B cell (primary cell): ENCODE measurements at regions not wholly inside any gene's neighbourhood (a gene's known extent, or its start where the extent isn't known, plus 50 kb on each side); places are given as distances from the start of the nearest gene placed in this dataset.

ENCODE experiments used
- ATAC-seq: fragments of 200-7000 bp; cut with Tn5 transposase; one replicate; pipeline ENCODE4 v1.10.0; 2021; ENCODE audit warnings: low read depth, mild to moderate bottlenecking, moderate number of reproducible peaks, moderate library complexity
- CTCF ChIA-PET: fragments of 350-600 bp; sonication (Branson Sonifier 250); formaldehyde crosslinking; loops from one replicate; lab custom pipeline; 2021; ENCODE audit warnings: antibody characterized with exemption, inconsistent platforms; lab: Charles Lee
- POLR2A ChIA-PET: fragments of 350-600 bp; sonication (Branson Sonifier 250); formaldehyde crosslinking; loops from one replicate; lab custom pipeline; 2021; ENCODE audit warnings: antibody characterized with exemption; lab: Charles Lee
- DNase-seq: peaks from one replicate; pipeline ENCODE4 v3.0.0; 2013
- H2AFZ ChIP-seq: 2 replicates; pipeline ENCODE4 v1.6.1; 2012; ENCODE audit warnings: mild to moderate bottlenecking, low read depth, low read length; ENCODE audit not compliant: insufficient read depth, poor library complexity, severe bottlenecking
- H3K27ac ChIP-seq, 2 donors: 1 replicate in 1 of 2; 2 replicates in 1 of 2; pipeline ENCODE4 v1.5.1; 2012 to 2013; ENCODE audit warnings: low read length in 2 of 2, mild to moderate bottlenecking in 2 of 2, moderate library complexity in 1 of 2
- H3K27me3 ChIP-seq, 4 experiments: fragments of 200-600 bp in 1 of 4; sonication (generic) in 1 of 4; replicated peaks in 1 of 4; 1 replicate in 2 of 4; 2 replicates in 2 of 4; pipeline versions ENCODE4 v1.6.1 to v1.7.0; 2013 to 2016; ENCODE audit warnings: low read length in 3 of 4, mild to moderate bottlenecking in 2 of 4, mixed read lengths in 1 of 4, moderate library complexity in 1 of 4; ENCODE audit not compliant: insufficient read depth in 4 of 4, control insufficient read depth in 3 of 4; ENCODE audit errors: control extremely low read depth in 1 of 4
- H3K36me3 ChIP-seq, 2 experiments: replicated peaks in 1 of 2; 1 replicate in 1 of 2; 2 replicates in 1 of 2; pipeline versions ENCODE4 v1.6.1 to v1.7.1; 2013; ENCODE audit warnings: low read length in 1 of 2; ENCODE audit not compliant: insufficient read depth in 2 of 2, control insufficient read depth in 1 of 2; ENCODE audit errors: control extremely low read depth in 1 of 2, extremely low read depth in 1 of 2
- H3K4me1 ChIP-seq, 2 donors: fragments of 200-600 bp in 1 of 2; sonication (generic) in 1 of 2; 1 replicate in 1 of 2; 2 replicates in 1 of 2; pipeline versions ENCODE4 v1.5.1 to v1.6.1; 2013 to 2017; ENCODE audit warnings: low read length in 2 of 2; ENCODE audit not compliant: control insufficient read depth in 2 of 2, insufficient read depth in 2 of 2
- H3K4me2 ChIP-seq: replicated peaks from 2 replicates; pipeline ENCODE3; 2012; ENCODE audit warnings: mild to moderate bottlenecking, low read depth, low read length; ENCODE audit not compliant: poor library complexity, severe bottlenecking
- H3K4me3 ChIP-seq, 5 experiments: fragments of 200-600 bp in 1 of 5; sonication (generic) in 1 of 5; 1 replicate in 3 of 5; 2 replicates in 2 of 5; pipeline versions ENCODE4 v1.5.1 to v1.7.0; 2011 to 2016; ENCODE audit warnings: low read length in 4 of 5, mild to moderate bottlenecking in 4 of 5, low read depth in 2 of 5, control low read depth in 1 of 5, moderate library complexity in 1 of 5; ENCODE audit not compliant: insufficient read depth in 1 of 5; ENCODE audit errors: control extremely low read depth in 1 of 5, extremely low read depth in 1 of 5
- H3K79me2 ChIP-seq: fragments of 200-600 bp; sonication (generic); one replicate; pipeline ENCODE4 v1.6.0; 2016; ENCODE audit warnings: low read length; ENCODE audit not compliant: control insufficient read depth, insufficient read depth
- H3K9ac ChIP-seq: fragments of 200-600 bp; sonication (generic); 2 replicates; pipeline ENCODE4 v1.6.1; 2017; ENCODE audit warnings: mild to moderate bottlenecking, low read length, moderate library complexity
- H3K9me3 ChIP-seq, 3 donors: one replicate each; pipeline versions ENCODE4 v1.6.1 to v1.7.1; 2013; ENCODE audit warnings: low read length in 2 of 3; ENCODE audit not compliant: control insufficient read depth in 2 of 3, insufficient read depth in 1 of 3; ENCODE audit errors: control extremely low read depth in 1 of 3
- H4K20me1 ChIP-seq: 2 replicates; pipeline ENCODE4 v1.6.0; 2012; ENCODE audit warnings: mild to moderate bottlenecking, low read length; ENCODE audit not compliant: insufficient read depth, control insufficient read depth, poor library complexity, severe bottlenecking
- H3K27ac Mint-ChIP-seq: one replicate; pipeline ENCODE4 v1.8.0; 2021; ENCODE audit warnings: mixed read lengths
- H3K27me3 Mint-ChIP-seq: one replicate; pipeline ENCODE4 v1.8.0; 2021; ENCODE audit warnings: mixed read lengths
- H3K4me1 Mint-ChIP-seq: one replicate; pipeline ENCODE4 v1.8.0; 2021; ENCODE audit warnings: mixed read lengths
- H3K4me3 Mint-ChIP-seq: one replicate; pipeline ENCODE4 v1.8.0; 2021; ENCODE audit warnings: mixed read lengths
- H3K9me3 Mint-ChIP-seq: one replicate; pipeline ENCODE4 v1.8.0; 2022; ENCODE audit warnings: mixed read lengths; ENCODE audit not compliant: insufficient read depth
- EZH2 ChIP-seq: IDR thresholded peaks from 2 replicates; pipeline ENCODE4 v1.6.1; 2012; ENCODE audit warnings: borderline replicate concordance, low read depth, mild to moderate bottlenecking, moderate library complexity, low read length; ENCODE audit not compliant: insufficient read depth, poor library complexity, severe bottlenecking
- WGBS: methylation state at CpG from one replicate; pipeline ENCODE4 v1.1.5; 2013; ENCODE audit warnings: missing lambda C conversion rate; ENCODE audit not compliant: insufficient coverage; 5-methylcytosine and 5-hydroxymethylcytosine counted together
- intact Hi-C: fragments of 100-400 bp; cut with micrococcal nuclease; formaldehyde crosslinking; loops from one replicate; pipeline ENCODE4 v1.10.0; 2022
- TF ChIP-seq, protein P1 (sequence below): fragments of 200-600 bp; IDR thresholded peaks from one replicate; pipeline ENCODE4 v1.8.0; 2022; ENCODE audit warnings: antibody characterized with exemption, mild to moderate bottlenecking

GRCh38 chr9:89808076-89808755 lies 203.4 kb downstream of the GADD45G start:
- intact Hi-C loops, result no loop called here
- no peak overlapping the region for H3K4me3 Mint-ChIP-seq
- ChIA-PET POLR2A (no interaction called here), CTCF (no interaction called here)
- DNase-seq (no peak), ATAC-seq (no peak)
- H3K4me3 ChIP-seq, result no peak overlapping the region
- no peaks in the 10 kb centered on the region for H3K4me1 ChIP-seq
- no peak overlapping the region for H3K4me2 ChIP-seq
- no peaks in the 10 kb centered on the region for H3K79me2 ChIP-seq
- H3K9ac ChIP-seq, result no peak overlapping the region
- H3K9me3 ChIP-seq, result no peaks in the 10 kb centered on the region
- no peak for TF ChIP-seq EZH2
- TF ChIP-seq, protein P1, sequence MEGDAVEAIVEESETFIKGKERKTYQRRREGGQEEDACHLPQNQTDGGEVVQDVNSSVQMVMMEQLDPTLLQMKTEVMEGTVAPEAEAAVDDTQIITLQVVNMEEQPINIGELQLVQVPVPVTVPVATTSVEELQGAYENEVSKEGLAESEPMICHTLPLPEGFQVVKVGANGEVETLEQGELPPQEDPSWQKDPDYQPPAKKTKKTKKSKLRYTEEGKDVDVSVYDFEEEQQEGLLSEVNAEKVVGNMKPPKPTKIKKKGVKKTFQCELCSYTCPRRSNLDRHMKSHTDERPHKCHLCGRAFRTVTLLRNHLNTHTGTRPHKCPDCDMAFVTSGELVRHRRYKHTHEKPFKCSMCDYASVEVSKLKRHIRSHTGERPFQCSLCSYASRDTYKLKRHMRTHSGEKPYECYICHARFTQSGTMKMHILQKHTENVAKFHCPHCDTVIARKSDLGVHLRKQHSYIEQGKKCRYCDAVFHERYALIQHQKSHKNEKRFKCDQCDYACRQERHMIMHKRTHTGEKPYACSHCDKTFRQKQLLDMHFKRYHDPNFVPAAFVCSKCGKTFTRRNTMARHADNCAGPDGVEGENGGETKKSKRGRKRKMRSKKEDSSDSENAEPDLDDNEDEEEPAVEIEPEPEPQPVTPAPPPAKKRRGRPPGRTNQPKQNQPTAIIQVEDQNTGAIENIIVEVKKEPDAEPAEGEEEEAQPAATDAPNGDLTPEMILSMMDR, result no peak
- H3K9me3 Mint-ChIP-seq, result no peaks in the 10 kb centered on the region
- no peaks in the 10 kb centered on the region for H3K4me1 Mint-ChIP-seq
- H2AFZ ChIP-seq, result no peak overlapping the region
- no peaks in the 10 kb centered on the region for H3K36me3 ChIP-seq
- H3K27ac Mint-ChIP-seq, result no peak overlapping the region
- H3K27me3 Mint-ChIP-seq, result no peaks in the 10 kb centered on the region
- no peak overlapping the region for H3K27ac ChIP-seq
- no peaks in the 10 kb centered on the region for H4K20me1 ChIP-seq
- WGBS, result 96% methylated on average over 12 of the region's 13 CpGs
- H3K27me3 ChIP-seq, result no peaks in the 10 kb centered on the region

GRCh38 chr9:89808756-89809181 lies 204.0 kb downstream of the GADD45G start:
- Histone ChIP-seq H3K9me3 (no peaks in the 10 kb centered on the region), H2AFZ (no peak overlapping the region), H3K27me3 (no peaks in the 10 kb centered on the region), H3K4me3 (no peak overlapping the region), H3K79me2 (no peaks in the 10 kb centered on the region), H3K9ac (no peak overlapping the region), H3K4me1 (peaks cover 0 to 3% of the 10 kb centered on the region in 2 donors), H4K20me1 (no peaks in the 10 kb centered on the region), H3K27ac (no peak overlapping the region), H3K4me2 (no peak overlapping the region), H3K36me3 (no peaks in the 10 kb centered on the region)
- WGBS, result 90% methylated on average over 8 of the region's 12 CpGs
- no peaks in the 10 kb centered on the region for H3K27me3 Mint-ChIP-seq
- H3K4me1 Mint-ChIP-seq, result peaks cover 5% of the 10 kb centered on the region
- no peak overlapping the region for H3K4me3 Mint-ChIP-seq
- CTCF ChIA-PET, result no interaction called here
- TF ChIP-seq, protein P1, result no peak
- no peak for TF ChIP-seq EZH2
- intact Hi-C loops, result no loop called here
- H3K27ac Mint-ChIP-seq, result no peak overlapping the region
- DNase-seq (no peak), ATAC-seq (no peak)
- no peaks in the 10 kb centered on the region for H3K9me3 Mint-ChIP-seq
- POLR2A ChIA-PET, result no interaction called here
